ENCODE measurements at regions not wholly inside any gene's neighbourhood (a gene's known extent, or its start where the extent isn't known, plus 50 kb on each side); places are given as distances from the start of the nearest gene placed in this dataset.

- TF ChIP-seq, protein P1, sequence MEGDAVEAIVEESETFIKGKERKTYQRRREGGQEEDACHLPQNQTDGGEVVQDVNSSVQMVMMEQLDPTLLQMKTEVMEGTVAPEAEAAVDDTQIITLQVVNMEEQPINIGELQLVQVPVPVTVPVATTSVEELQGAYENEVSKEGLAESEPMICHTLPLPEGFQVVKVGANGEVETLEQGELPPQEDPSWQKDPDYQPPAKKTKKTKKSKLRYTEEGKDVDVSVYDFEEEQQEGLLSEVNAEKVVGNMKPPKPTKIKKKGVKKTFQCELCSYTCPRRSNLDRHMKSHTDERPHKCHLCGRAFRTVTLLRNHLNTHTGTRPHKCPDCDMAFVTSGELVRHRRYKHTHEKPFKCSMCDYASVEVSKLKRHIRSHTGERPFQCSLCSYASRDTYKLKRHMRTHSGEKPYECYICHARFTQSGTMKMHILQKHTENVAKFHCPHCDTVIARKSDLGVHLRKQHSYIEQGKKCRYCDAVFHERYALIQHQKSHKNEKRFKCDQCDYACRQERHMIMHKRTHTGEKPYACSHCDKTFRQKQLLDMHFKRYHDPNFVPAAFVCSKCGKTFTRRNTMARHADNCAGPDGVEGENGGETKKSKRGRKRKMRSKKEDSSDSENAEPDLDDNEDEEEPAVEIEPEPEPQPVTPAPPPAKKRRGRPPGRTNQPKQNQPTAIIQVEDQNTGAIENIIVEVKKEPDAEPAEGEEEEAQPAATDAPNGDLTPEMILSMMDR (IDR thresholded peaks at IDR 0.05) = no peak
- TF ChIP-seq POLR2A (IDR thresholded peaks at IDR 0.05) = no peak
These were observed 107.1 kb downstream of the PALM2AKAP2 start for GRCh38 chr9:109887079-109887478.

Measured in testis (tissue), 2 donors.